IPS-18c (cell line): ENCODE measurements at regions not wholly inside any gene's neighbourhood (a gene's known extent, or its start where the extent isn't known, plus 50 kb on each side); places are given as distances from the start of the nearest gene placed in this dataset.

ENCODE experiments used
- H3K4me3 ChIP-seq: 2 replicates; pipeline ENCODE4 v1.7.0; 2013; ENCODE audit warnings: low read depth, mild to moderate bottlenecking, low read length, moderate library complexity; ENCODE audit not compliant: insufficient read depth
- H3K9me3 ChIP-seq: one replicate; pipeline ENCODE4 v1.6.1; 2013; ENCODE audit warnings: mild to moderate bottlenecking, low read length, moderate library complexity; ENCODE audit not compliant: control insufficient read depth, insufficient read depth

GRCh38 chr3:1026395-1026794 is 66.4 kb upstream of the CNTN6 start:
- H3K9me3 ChIP-seq, result no peaks in the 10 kb centered on the region

GRCh38 chr3:1036207-1036826 is 56.5 kb upstream of the CNTN6 start:
- H3K4me3 ChIP-seq, result no peak overlapping the region
- H3K9me3 ChIP-seq, result no peaks in the 10 kb centered on the region

More at GRCh38 chr3:1026395-1026794, 66.4 kb upstream of the CNTN6 start:
- no peak overlapping the region for H3K4me3 ChIP-seq

GRCh38 chr3:1037631-1038030 is 55.2 kb upstream of the CNTN6 start:
- Histone ChIP-seq H3K4me3 (no peak overlapping the region), H3K9me3 (no peaks in the 10 kb centered on the region)
